ENCODE measurements at regions not wholly inside any gene's neighbourhood (a gene's known extent, or its start where the extent isn't known, plus 50 kb on each side); places are given as distances from the start of the nearest gene placed in this dataset.
A peak's percentile ranks its signal among the peaks of the same experiment; 100 is the strongest.
"Not testable (repeated sequence)": the region's sequence is repeated elsewhere in the genome, so short reads cannot be mapped to it uniquely, and the experiment has no call there.

DNA sequence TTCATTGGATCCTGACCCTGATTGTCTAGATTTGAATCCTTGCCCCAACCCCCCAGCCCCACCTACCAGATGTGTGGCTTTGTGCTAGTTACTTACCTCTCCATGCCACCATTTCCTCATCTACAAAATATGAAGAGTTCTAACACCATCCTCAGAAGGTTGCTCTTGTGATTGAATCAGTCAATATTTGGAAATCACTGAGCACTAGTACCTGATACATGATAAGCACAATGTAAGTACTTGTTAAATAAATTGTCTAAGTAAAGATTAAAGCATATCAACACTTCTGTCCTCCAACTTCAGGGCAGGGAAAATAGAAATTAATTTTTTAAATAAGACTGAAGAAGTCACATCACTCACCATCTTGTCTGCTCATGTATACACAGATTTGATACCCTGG lies 249.6 kb upstream of the KLF3 start:
- TF ChIP-seq, protein P1, sequence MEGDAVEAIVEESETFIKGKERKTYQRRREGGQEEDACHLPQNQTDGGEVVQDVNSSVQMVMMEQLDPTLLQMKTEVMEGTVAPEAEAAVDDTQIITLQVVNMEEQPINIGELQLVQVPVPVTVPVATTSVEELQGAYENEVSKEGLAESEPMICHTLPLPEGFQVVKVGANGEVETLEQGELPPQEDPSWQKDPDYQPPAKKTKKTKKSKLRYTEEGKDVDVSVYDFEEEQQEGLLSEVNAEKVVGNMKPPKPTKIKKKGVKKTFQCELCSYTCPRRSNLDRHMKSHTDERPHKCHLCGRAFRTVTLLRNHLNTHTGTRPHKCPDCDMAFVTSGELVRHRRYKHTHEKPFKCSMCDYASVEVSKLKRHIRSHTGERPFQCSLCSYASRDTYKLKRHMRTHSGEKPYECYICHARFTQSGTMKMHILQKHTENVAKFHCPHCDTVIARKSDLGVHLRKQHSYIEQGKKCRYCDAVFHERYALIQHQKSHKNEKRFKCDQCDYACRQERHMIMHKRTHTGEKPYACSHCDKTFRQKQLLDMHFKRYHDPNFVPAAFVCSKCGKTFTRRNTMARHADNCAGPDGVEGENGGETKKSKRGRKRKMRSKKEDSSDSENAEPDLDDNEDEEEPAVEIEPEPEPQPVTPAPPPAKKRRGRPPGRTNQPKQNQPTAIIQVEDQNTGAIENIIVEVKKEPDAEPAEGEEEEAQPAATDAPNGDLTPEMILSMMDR (IDR thresholded peaks at IDR 0.05; ENCODE audit: low read depth, low read length), result no peak
- no peak overlapping the region for H3K27ac ChIP-seq
- no peaks in the 10 kb centered on the region for H3K27me3 ChIP-seq
- H3K36me3 ChIP-seq, result no peaks in the 10 kb centered on the region
- H3K4me3 ChIP-seq, result no peak overlapping the region
- no peaks in the 10 kb centered on the region for H3K4me1 ChIP-seq (ENCODE audit: low read depth)
- no peaks in the 10 kb centered on the region for H3K9me3 ChIP-seq (ENCODE audit: low read depth)
- no peak for DNase-seq (ENCODE audit: low read depth in 1 of 2, low spot score in 1 of 2)

DNA sequence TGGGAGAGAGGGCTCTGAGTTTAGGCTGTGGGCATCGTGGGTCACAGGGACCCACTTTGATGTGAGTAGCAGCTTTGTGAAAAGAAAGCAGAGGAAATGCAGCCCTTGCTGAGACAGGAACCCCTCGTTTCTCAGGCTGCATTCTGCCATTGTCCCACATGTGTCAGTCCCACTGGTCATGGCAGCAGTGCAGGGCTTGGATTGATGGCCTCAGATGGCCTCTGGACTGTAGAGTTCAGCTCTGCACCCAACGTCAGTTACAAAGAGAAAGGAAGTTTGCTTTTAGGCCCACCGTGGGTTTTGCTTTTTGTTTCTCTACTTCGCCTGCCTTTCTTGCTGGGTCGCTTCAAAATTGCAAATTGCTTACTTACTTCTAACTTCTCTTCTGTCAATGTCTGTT lies 248.3 kb upstream of the KLF3 start:
- Histone ChIP-seq H3K36me3 (no peaks in the 10 kb centered on the region), H3K4me3 (no peak overlapping the region), H3K4me1 (ENCODE audit: low read depth) (no peaks in the 10 kb centered on the region), H3K27me3 (no peaks in the 10 kb centered on the region), H3K27ac (no peak overlapping the region), H3K9me3 (ENCODE audit: low read depth) (no peaks in the 10 kb centered on the region)
- TF ChIP-seq, protein P1 (IDR thresholded peaks at IDR 0.05; ENCODE audit: low read depth, low read length), result no peak
- DNase-seq (ENCODE audit: low read depth in 1 of 2, low spot score in 1 of 2), result no peak

DNA sequence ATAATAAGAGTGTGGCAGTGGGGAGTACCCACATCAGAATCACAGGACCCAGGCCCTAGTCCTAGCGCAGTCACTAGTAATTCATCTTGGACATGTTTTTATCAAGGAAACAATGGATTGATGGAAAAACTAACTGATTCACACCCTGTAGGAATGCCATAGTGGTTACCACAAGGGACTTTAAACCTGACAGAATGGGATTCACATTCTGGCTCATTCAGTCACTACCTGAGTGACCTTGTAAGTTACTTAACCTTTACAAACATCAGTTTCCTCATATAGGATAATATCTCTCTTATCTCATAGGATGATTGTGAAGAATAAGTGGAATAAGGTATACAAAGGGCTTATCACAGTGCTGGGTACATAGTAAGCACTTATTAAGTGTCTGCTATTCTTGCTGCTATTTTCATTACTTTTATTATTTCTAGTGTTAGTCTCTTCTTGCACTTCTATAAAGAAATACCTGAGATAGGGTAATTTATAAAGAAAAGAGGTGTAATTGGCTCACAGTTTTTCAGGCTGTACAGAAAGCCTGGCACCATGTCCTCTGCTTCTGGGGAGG lies 247.5 kb upstream of the KLF3 start:
- Histone ChIP-seq H3K27me3 (no peaks in the 10 kb centered on the region), H3K36me3 (no peaks in the 10 kb centered on the region), H3K4me3 (no peak overlapping the region), H3K9me3 (ENCODE audit: low read depth) (no peaks in the 10 kb centered on the region), H3K27ac (no peak overlapping the region), H3K4me1 (ENCODE audit: low read depth) (no peaks in the 10 kb centered on the region)
- no peak for DNase-seq (ENCODE audit: low read depth in 1 of 2, low spot score in 1 of 2)
- TF ChIP-seq, protein P1 (IDR thresholded peaks at IDR 0.05; ENCODE audit: low read depth, low read length), result no peak

DNA sequence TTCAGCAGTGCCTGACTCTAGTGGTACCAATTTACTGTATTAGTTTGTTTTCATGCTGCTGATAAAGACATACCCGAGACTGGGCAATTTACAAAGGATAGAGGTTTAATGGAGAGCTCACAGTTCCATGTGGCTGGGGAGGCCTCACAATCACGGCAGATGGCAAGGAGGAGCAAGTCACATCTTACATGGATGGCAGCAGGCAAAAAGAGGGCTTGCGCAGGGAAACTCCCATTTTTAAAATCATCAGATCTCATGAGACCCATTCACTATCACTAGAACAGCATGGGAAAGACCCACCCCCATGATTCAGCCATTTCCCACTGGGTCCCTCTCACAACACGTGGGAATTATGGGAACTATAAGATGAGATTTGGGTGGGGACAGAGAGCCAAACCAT lies 243.7 kb upstream of the KLF3 start:
- not testable (repeated sequence) for H3K36me3 ChIP-seq; H3K27ac ChIP-seq; DNase-seq (ENCODE audit: low read depth in 1 of 2, low spot score in 1 of 2); H3K27me3 ChIP-seq; H3K4me3 ChIP-seq; H3K9me3 ChIP-seq (ENCODE audit: low read depth)
- peaks cover 21% of the 10 kb centered on the region for H3K4me1 ChIP-seq (ENCODE audit: low read depth)

DNA sequence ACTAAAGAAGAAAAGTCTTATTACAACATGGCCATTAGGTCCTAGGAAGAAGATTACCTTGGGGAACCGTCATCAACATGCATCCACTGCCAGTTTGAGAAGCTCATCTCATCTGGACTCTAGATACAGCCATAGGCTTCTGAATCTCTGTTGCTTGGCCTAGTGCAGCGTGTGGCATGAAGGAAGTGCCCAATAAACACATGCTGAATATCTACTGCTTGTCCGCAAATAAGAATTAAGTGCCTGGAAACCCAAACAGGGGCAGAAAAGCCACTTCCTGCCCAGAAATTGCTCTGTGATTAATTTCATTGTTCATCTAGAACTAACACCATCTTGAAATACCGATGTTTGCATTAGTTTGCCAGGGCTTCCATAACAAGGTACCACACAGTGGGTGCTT lies 241.1 kb upstream of the KLF3 start:
- TF ChIP-seq, protein P1 (IDR thresholded peaks at IDR 0.05; ENCODE audit: low read depth, low read length), result no peak
- no peaks in the 10 kb centered on the region for H3K9me3 ChIP-seq (ENCODE audit: low read depth)
- H3K27me3 ChIP-seq, result no peaks in the 10 kb centered on the region
- H3K4me3 ChIP-seq, result no peak overlapping the region
- DNase-seq (ENCODE audit: low read depth in 1 of 2, low spot score in 1 of 2), result no peak
- no peaks in the 10 kb centered on the region for H3K36me3 ChIP-seq
- peaks cover 21% of the 10 kb centered on the region for H3K4me1 ChIP-seq (ENCODE audit: low read depth)
- H3K27ac ChIP-seq, result no peak overlapping the region

- no peaks in the 10 kb centered on the region for H3K36me3 ChIP-seq
- TF ChIP-seq, protein P1 (IDR thresholded peaks at IDR 0.05; ENCODE audit: low read depth, low read length), result no peak
- no peaks in the 10 kb centered on the region for H3K9me3 ChIP-seq (ENCODE audit: low read depth)
- peak overlapping the region; percentile 55 for H3K27ac ChIP-seq
- no peaks in the 10 kb centered on the region for H3K27me3 ChIP-seq
- peaks cover 21% of the 10 kb centered on the region for H3K4me1 ChIP-seq (ENCODE audit: low read depth)
- DNase-seq (ENCODE audit: low read depth in 1 of 2, low spot score in 1 of 2), result peak in 1 of 2 donors; percentile 58
- H3K4me3 ChIP-seq, result no peak overlapping the region
These were observed 239.7 kb upstream of the KLF3 start for GRCh38 chr4:38424151-38424871.
